GM19467 (cell line): ENCODE measurements at regions not wholly inside any gene's neighbourhood (a gene's known extent, or its start where the extent isn't known, plus 50 kb on each side); places are given as distances from the start of the nearest gene placed in this dataset.

Experiments used
- ATAC-seq: cut with Tn5 transposase; IDR thresholded peaks from one replicate; pipeline ENCODE4 v1.9.1; 2021; ENCODE audit warnings: mild to moderate bottlenecking, moderate library complexity; ENCODE audit not compliant: unreplicated experiment

- no peak for ATAC-seq
Measured at GRCh38 chr3:95088464-95088863, 1025.6 kb downstream of the NSUN3 start.

GRCh38 chr3:95097493-95097892 lies 1034.6 kb downstream of the NSUN3 start:
- no peak for ATAC-seq

GRCh38 chr3:95120921-95121320 lies 1058.1 kb downstream of the NSUN3 start:
- ATAC-seq = no peak

- no peak for ATAC-seq
Measured at GRCh38 chr3:95123104-95123503, 1060.2 kb downstream of the NSUN3 start.

- ATAC-seq = no peak
Measured at GRCh38 chr3:95134693-95135413, 1072.0 kb downstream of the NSUN3 start.

GRCh38 chr3:95148107-95148506 lies 1085.2 kb downstream of the NSUN3 start:
- ATAC-seq = no peak

GRCh38 chr3:95151590-95151989 lies 1088.7 kb downstream of the NSUN3 start:
- ATAC-seq = no peak

GRCh38 chr3:95154766-95155165 lies 1091.9 kb downstream of the NSUN3 start:
- ATAC-seq = no peak

GRCh38 chr3:95162794-95163193 lies 1099.9 kb downstream of the NSUN3 start:
- no peak for ATAC-seq

- ATAC-seq = no peak
Measured at GRCh38 chr3:95167748-95168147, 1104.9 kb downstream of the NSUN3 start.

GRCh38 chr3:95168526-95168925 lies 1105.7 kb downstream of the NSUN3 start:
- no peak for ATAC-seq

GRCh38 chr3:95172164-95172943 lies 1109.5 kb downstream of the NSUN3 start:
- no peak for ATAC-seq

- no peak for ATAC-seq
Measured at GRCh38 chr3:95177096-95177495, 1114.2 kb downstream of the NSUN3 start.

- no peak for ATAC-seq
Measured at GRCh38 chr3:95184038-95184437, 1121.2 kb downstream of the NSUN3 start.

- no peak for ATAC-seq
Measured at GRCh38 chr3:95189348-95189747, 1126.5 kb downstream of the NSUN3 start.

- no peak for ATAC-seq
Measured at GRCh38 chr3:95197661-95198060, 1134.8 kb downstream of the NSUN3 start.

GRCh38 chr3:95200384-95200783 lies 1137.5 kb downstream of the NSUN3 start:
- ATAC-seq = no peak

- ATAC-seq = no peak
Measured at GRCh38 chr3:95210878-95211277, 1148.0 kb downstream of the NSUN3 start.

- ATAC-seq = no peak
Measured at GRCh38 chr3:95212117-95212516, 1149.3 kb downstream of the NSUN3 start.

- no peak for ATAC-seq
Measured at GRCh38 chr3:95215437-95215957, 1152.6 kb downstream of the NSUN3 start.

GRCh38 chr3:95217661-95218060 lies 1154.8 kb downstream of the NSUN3 start:
- no peak for ATAC-seq

- ATAC-seq = no peak
Measured at GRCh38 chr3:95218484-95218883, 1155.6 kb downstream of the NSUN3 start.
